ENCODE measurements at regions not wholly inside any gene's neighbourhood (a gene's known extent, or its start where the extent isn't known, plus 50 kb on each side); places are given as distances from the start of the nearest gene placed in this dataset.

- Mint-ChIP-seq H3K27me3 (peaks cover 3% of the 10 kb centered on the region), H3K9me3 (ENCODE audit: insufficient read depth) (peaks cover 2% of the 10 kb centered on the region), H3K27ac (no peak overlapping the region), H3K4me1 (no peaks in the 10 kb centered on the region), H3K4me3 (no peak overlapping the region)
- no peak overlapping the region for H3K4me2 ChIP-seq (replicated peaks; ENCODE audit: low read depth, low read length, poor library complexity, severe bottlenecking)
- ChIA-PET POLR2A (no interaction called here), CTCF (interaction anchor here (1.3 kb wide), 1 partner anchor 10 kb away, joined by 3 read pairs; no protein-coding TSS in a partner anchor)
- H3K9me3 ChIP-seq (ENCODE audit: control extremely low read depth in 1 of 3, control insufficient read depth in 2 of 3, insufficient read depth in 1 of 3, low read length in 2 of 3) = no peaks in the 10 kb centered on the region
- H3K27ac ChIP-seq (ENCODE audit: low read length in 2 of 2) = no peak overlapping the region
- no peak for TF ChIP-seq CTCF (IDR thresholded peaks at IDR 0.05)
- TF ChIP-seq EZH2 (IDR thresholded peaks at IDR 0.05; ENCODE audit: borderline replicate concordance, insufficient read depth, low read depth, low read length, poor library complexity, severe bottlenecking) = no peak
- H3K36me3 ChIP-seq (replicated peaks in 1 of 2; ENCODE audit: control extremely low read depth in 1 of 2, control insufficient read depth in 1 of 2, extremely low read depth in 1 of 2, insufficient read depth in 2 of 2, low read length in 1 of 2) = no peaks in the 10 kb centered on the region
- ATAC-seq (ENCODE audit: low read depth) (no peak), DNase-seq (no peak)
- intact Hi-C loops (cut with micrococcal nuclease) = no loop called here
- H3K27me3 ChIP-seq (replicated peaks in 1 of 4; ENCODE audit: control extremely low read depth in 1 of 4, control insufficient read depth in 3 of 4, insufficient read depth in 4 of 4, low read length in 3 of 4) = peaks cover 0 to 2% (median 0%) of the 10 kb centered on the region in 4 experiments
- no peak overlapping the region for H3K4me3 ChIP-seq (ENCODE audit: control extremely low read depth in 1 of 5, extremely low read depth in 1 of 5, insufficient read depth in 1 of 5, low read depth in 2 of 5, low read length in 4 of 5)
- no peaks in the 10 kb centered on the region for H3K79me2 ChIP-seq (ENCODE audit: control insufficient read depth, insufficient read depth, low read length)
- H4K20me1 ChIP-seq (ENCODE audit: control insufficient read depth, insufficient read depth, low read length, poor library complexity, severe bottlenecking) = no peaks in the 10 kb centered on the region
- no peak overlapping the region for H2AFZ ChIP-seq (ENCODE audit: insufficient read depth, low read depth, low read length, poor library complexity, severe bottlenecking)
- WGBS (ENCODE audit: insufficient coverage) = 94% methylated on average over 2 of the region's 3 CpGs
- no peaks in the 10 kb centered on the region for H3K4me1 ChIP-seq (ENCODE audit: control insufficient read depth in 2 of 2, insufficient read depth in 2 of 2, low read length in 2 of 2)
- no peak overlapping the region for H3K9ac ChIP-seq (ENCODE audit: low read length)
These were observed 245.9 kb upstream of the ADAMTSL1 start for GRCh38 chr9:18228101-18228500.

DNA sequence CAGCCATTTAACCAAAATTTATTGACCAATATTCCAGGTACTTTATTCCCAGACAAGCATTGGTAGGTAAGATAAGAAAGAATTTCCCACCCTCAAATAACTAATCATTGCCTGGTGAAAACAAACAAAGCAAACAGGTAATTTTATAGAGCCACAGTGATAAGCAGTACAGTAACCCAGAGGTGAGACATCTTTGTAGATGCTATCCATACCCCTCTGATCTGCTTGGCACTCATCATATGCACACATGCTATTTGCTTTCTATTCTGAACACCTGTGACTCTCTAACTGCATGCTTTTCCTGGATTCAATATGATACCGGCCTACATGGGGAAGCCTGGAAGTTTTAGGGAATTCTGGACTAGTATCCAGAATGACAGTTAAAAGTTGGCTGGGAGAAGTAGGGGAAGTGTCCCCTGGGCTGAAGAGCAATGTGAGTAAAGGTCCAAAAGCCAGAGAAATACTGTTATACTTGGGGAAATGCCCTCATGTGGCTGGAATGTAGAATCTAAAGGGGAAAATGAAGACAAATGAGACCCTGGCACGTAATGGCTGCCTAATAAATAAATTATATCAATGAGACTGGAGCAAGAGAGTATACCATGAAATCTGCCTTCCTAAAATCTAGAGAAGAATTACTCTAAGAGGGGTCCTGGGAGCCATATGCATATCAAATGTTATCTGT is 243.8 kb upstream of the ADAMTSL1 start:
- WGBS (ENCODE audit: insufficient coverage) = 100% methylated on average over 1 of the region's 2 CpGs
- POLR2A ChIA-PET = no interaction called here

More for the DNA sequence above, 243.8 kb upstream of the ADAMTSL1 start:
- H4K20me1 ChIP-seq (ENCODE audit: control insufficient read depth, insufficient read depth, low read length, poor library complexity, severe bottlenecking) = no peaks in the 10 kb centered on the region
- no peak overlapping the region for H3K4me2 ChIP-seq (replicated peaks; ENCODE audit: low read depth, low read length, poor library complexity, severe bottlenecking)
- H3K9me3 ChIP-seq (ENCODE audit: control extremely low read depth in 1 of 3, control insufficient read depth in 2 of 3, insufficient read depth in 1 of 3, low read length in 2 of 3) = no peaks in the 10 kb centered on the region
- no peak overlapping the region for H3K9ac ChIP-seq (ENCODE audit: low read length)
- DNase-seq (no peak), ATAC-seq (ENCODE audit: low read depth) (no peak)
- H2AFZ ChIP-seq (ENCODE audit: insufficient read depth, low read depth, low read length, poor library complexity, severe bottlenecking) = no peak overlapping the region
- H3K27ac Mint-ChIP-seq = no peak overlapping the region
- H3K27ac ChIP-seq (ENCODE audit: low read length in 2 of 2) = no peak overlapping the region
- no peaks in the 10 kb centered on the region for H3K9me3 Mint-ChIP-seq (ENCODE audit: insufficient read depth)
- no peak overlapping the region for H3K4me3 Mint-ChIP-seq
- H3K4me1 ChIP-seq (ENCODE audit: control insufficient read depth in 2 of 2, insufficient read depth in 2 of 2, low read length in 2 of 2) = no peaks in the 10 kb centered on the region
- H3K27me3 Mint-ChIP-seq = peaks cover 5% of the 10 kb centered on the region
- peaks cover 0 to 2% (median 0%) of the 10 kb centered on the region in 4 experiments for H3K27me3 ChIP-seq (replicated peaks in 1 of 4; ENCODE audit: control extremely low read depth in 1 of 4, control insufficient read depth in 3 of 4, insufficient read depth in 4 of 4, low read length in 3 of 4)
- no peaks in the 10 kb centered on the region for H3K4me1 Mint-ChIP-seq
- no peaks in the 10 kb centered on the region for H3K79me2 ChIP-seq (ENCODE audit: control insufficient read depth, insufficient read depth, low read length)
- no peak for TF ChIP-seq CTCF (IDR thresholded peaks at IDR 0.05)
- CTCF ChIA-PET = no interaction called here
- H3K36me3 ChIP-seq (replicated peaks in 1 of 2; ENCODE audit: control extremely low read depth in 1 of 2, control insufficient read depth in 1 of 2, extremely low read depth in 1 of 2, insufficient read depth in 2 of 2, low read length in 1 of 2) = no peaks in the 10 kb centered on the region
- intact Hi-C loops (cut with micrococcal nuclease) = no loop called here
- no peak overlapping the region for H3K4me3 ChIP-seq (ENCODE audit: control extremely low read depth in 1 of 5, extremely low read depth in 1 of 5, insufficient read depth in 1 of 5, low read depth in 2 of 5, low read length in 4 of 5)

Data from B cell (primary cell).